ENCODE measurements at regions not wholly inside any gene's neighbourhood (a gene's known extent, or its start where the extent isn't known, plus 50 kb on each side); places are given as distances from the start of the nearest gene placed in this dataset.

DNA sequence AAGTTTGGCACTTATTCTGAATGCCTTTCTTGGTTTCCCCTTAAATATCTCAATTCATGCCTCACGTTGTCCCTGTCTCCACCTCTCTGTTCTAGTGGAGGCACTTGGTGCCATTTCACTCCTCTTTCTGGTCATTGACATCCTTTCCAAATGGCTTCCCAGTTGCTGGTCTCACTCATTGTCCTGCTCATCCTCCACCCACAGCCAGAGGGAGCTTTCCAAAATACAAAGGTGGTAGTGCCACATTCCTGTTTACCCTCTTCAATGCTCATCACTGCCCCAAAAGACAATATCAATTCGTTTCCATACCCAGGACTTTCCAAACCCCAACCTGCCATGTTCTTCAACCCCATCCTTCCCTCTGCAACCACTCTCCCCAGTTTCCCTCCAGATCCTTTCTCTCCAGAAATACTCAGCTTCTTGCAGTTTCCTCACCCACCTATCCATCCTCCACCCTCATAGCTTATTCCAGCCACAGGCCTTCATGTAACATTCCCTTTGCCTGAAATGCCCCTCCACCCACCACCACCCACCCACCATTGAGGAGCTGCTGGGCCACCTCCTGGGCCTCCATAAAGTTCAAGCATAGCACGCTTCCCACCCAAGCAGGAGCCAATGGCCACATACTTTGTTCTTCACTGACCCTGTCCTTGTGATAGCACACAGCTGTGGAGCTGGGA lies 63.1 kb upstream of the ADRB1 start:
- Histone ChIP-seq H3K9me3 (ENCODE audit: low read length) (no peaks in the 10 kb centered on the region), H3K4me2 (ENCODE audit: low read length) (no peak overlapping the region), H3K9ac (ENCODE audit: low read length) (no peak overlapping the region), H4K20me1 (ENCODE audit: insufficient read depth) (no peaks in the 10 kb centered on the region), H3K4me3 (ENCODE audit: low read length) (no peak overlapping the region), H3K9me2 (ENCODE audit: insufficient read depth, low read length) (no peaks in the 10 kb centered on the region), H3K27me3 (ENCODE audit: insufficient read depth, low read depth, low read length) (no peaks in the 10 kb centered on the region), H3K79me2 (replicated peaks; ENCODE audit: insufficient read depth, low read length) (no peaks in the 10 kb centered on the region), H3K27ac (ENCODE audit: low read length) (no peak overlapping the region), H2AFZ (ENCODE audit: low read depth, low read length) (no peak overlapping the region), H3K36me3 (ENCODE audit: insufficient read depth, low read length) (no peaks in the 10 kb centered on the region), H3F3A (ENCODE audit: insufficient read depth, low read length, poor library complexity, severe bottlenecking) (no peaks in the 10 kb centered on the region)
- TF ChIP-seq RAD21 (conservative IDR thresholded peaks at IDR 0.05) (no peak), EZH2 (IDR thresholded peaks at IDR 0.05; ENCODE audit: borderline replicate concordance, insufficient read depth, low read length, poor library complexity, severe bottlenecking) (no peak), TAF1 (IDR thresholded peaks at IDR 0.05; ENCODE audit: low read depth) (no peak), SMC3 (conservative IDR thresholded peaks at IDR 0.05; ENCODE audit: poor library complexity) (no peak)
- TF ChIP-seq, protein P1, sequence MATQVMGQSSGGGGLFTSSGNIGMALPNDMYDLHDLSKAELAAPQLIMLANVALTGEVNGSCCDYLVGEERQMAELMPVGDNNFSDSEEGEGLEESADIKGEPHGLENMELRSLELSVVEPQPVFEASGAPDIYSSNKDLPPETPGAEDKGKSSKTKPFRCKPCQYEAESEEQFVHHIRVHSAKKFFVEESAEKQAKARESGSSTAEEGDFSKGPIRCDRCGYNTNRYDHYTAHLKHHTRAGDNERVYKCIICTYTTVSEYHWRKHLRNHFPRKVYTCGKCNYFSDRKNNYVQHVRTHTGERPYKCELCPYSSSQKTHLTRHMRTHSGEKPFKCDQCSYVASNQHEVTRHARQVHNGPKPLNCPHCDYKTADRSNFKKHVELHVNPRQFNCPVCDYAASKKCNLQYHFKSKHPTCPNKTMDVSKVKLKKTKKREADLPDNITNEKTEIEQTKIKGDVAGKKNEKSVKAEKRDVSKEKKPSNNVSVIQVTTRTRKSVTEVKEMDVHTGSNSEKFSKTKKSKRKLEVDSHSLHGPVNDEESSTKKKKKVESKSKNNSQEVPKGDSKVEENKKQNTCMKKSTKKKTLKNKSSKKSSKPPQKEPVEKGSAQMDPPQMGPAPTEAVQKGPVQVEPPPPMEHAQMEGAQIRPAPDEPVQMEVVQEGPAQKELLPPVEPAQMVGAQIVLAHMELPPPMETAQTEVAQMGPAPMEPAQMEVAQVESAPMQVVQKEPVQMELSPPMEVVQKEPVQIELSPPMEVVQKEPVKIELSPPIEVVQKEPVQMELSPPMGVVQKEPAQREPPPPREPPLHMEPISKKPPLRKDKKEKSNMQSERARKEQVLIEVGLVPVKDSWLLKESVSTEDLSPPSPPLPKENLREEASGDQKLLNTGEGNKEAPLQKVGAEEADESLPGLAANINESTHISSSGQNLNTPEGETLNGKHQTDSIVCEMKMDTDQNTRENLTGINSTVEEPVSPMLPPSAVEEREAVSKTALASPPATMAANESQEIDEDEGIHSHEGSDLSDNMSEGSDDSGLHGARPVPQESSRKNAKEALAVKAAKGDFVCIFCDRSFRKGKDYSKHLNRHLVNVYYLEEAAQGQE (IDR thresholded peaks at IDR 0.05; ENCODE audit: borderline replicate concordance), result no peak

DNA sequence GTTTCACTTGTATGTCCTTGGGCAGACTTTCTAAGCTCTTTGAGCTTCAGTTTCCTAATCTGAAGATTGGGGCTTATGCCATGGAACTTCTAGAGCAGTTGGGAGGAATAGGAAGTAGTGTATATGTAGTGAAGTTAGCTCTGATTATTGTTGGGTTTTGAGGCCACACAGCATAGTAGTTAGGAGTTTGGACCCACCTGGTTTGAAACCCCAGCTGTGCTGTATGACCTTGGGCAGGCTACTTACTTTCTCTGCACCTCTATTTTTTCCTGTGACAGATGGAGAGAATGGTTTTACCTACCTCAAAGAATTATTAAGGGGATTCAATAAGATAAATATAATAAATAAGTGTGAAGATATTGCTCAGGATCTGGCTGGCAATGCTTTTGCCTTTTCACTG lies 61.4 kb upstream of the ADRB1 start:
- no peaks in the 10 kb centered on the region for H3K9me2 ChIP-seq (ENCODE audit: insufficient read depth, low read length)
- H3K4me2 ChIP-seq (ENCODE audit: low read length), result no peak overlapping the region
- no peak for TF ChIP-seq EP300 (conservative IDR thresholded peaks at IDR 0.05; ENCODE audit: poor library complexity, severe bottlenecking)
- TF ChIP-seq EZH2 (IDR thresholded peaks at IDR 0.05; ENCODE audit: borderline replicate concordance, insufficient read depth, low read length, poor library complexity, severe bottlenecking), result no peak
- TF ChIP-seq RAD21 (conservative IDR thresholded peaks at IDR 0.05), result no peak
- no peak overlapping the region for H2AFZ ChIP-seq (ENCODE audit: low read depth, low read length)
- H3K9me3 ChIP-seq (ENCODE audit: low read length), result no peaks in the 10 kb centered on the region
- H3F3A ChIP-seq (ENCODE audit: insufficient read depth, low read length, poor library complexity, severe bottlenecking), result no peaks in the 10 kb centered on the region
- H3K9ac ChIP-seq (ENCODE audit: low read length), result no peak overlapping the region
- H3K27ac ChIP-seq (ENCODE audit: low read length), result no peak overlapping the region
- no peak overlapping the region for H3K4me3 ChIP-seq (ENCODE audit: low read length)
- no peaks in the 10 kb centered on the region for H3K27me3 ChIP-seq (ENCODE audit: insufficient read depth, low read depth, low read length)
- H4K20me1 ChIP-seq (ENCODE audit: insufficient read depth), result no peaks in the 10 kb centered on the region
- H3K36me3 ChIP-seq (ENCODE audit: insufficient read depth, low read length), result no peaks in the 10 kb centered on the region
- no peaks in the 10 kb centered on the region for H3K79me2 ChIP-seq (replicated peaks; ENCODE audit: insufficient read depth, low read length)

DNA sequence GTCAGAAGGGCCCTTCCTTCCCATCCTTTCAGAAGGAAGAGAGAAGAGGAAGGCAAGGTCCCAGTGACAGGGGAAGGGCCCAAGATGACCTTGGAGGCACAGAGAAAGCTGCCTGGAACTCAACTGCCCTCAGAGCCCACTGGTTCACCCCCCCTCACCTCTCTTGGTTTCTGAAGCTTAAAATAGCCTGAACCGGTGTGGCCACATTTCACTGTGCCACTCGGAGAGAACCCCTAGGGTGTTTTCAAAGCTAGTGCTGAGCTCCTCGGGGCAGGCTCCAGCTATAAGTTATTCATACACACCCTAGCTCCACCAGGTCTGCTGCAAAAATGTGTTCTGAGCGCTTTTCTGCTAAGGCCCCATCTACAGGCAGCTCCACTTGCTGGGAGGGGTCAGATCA lies 60.9 kb upstream of the ADRB1 start:
- H4K20me1 ChIP-seq (ENCODE audit: insufficient read depth), result no peaks in the 10 kb centered on the region
- no peak overlapping the region for H3K27ac ChIP-seq (ENCODE audit: low read length)
- no peak overlapping the region for H2AFZ ChIP-seq (ENCODE audit: low read depth, low read length)
- no peaks in the 10 kb centered on the region for H3K27me3 ChIP-seq (ENCODE audit: insufficient read depth, low read depth, low read length)
- H3K4me2 ChIP-seq (ENCODE audit: low read length), result no peak overlapping the region
- H3F3A ChIP-seq (ENCODE audit: insufficient read depth, low read length, poor library complexity, severe bottlenecking), result no peaks in the 10 kb centered on the region
- no peaks in the 10 kb centered on the region for H3K79me2 ChIP-seq (replicated peaks; ENCODE audit: insufficient read depth, low read length)
- TF ChIP-seq, protein P1 (IDR thresholded peaks at IDR 0.05; ENCODE audit: borderline replicate concordance), result no peak
- no peak for TF ChIP-seq RAD21 (conservative IDR thresholded peaks at IDR 0.05)
- no peak for TF ChIP-seq MXI1 (conservative IDR thresholded peaks at IDR 0.05; ENCODE audit: poor library complexity, severe bottlenecking)
- no peak for TF ChIP-seq SMC3 (conservative IDR thresholded peaks at IDR 0.05; ENCODE audit: poor library complexity)
- TF ChIP-seq, protein P2, sequence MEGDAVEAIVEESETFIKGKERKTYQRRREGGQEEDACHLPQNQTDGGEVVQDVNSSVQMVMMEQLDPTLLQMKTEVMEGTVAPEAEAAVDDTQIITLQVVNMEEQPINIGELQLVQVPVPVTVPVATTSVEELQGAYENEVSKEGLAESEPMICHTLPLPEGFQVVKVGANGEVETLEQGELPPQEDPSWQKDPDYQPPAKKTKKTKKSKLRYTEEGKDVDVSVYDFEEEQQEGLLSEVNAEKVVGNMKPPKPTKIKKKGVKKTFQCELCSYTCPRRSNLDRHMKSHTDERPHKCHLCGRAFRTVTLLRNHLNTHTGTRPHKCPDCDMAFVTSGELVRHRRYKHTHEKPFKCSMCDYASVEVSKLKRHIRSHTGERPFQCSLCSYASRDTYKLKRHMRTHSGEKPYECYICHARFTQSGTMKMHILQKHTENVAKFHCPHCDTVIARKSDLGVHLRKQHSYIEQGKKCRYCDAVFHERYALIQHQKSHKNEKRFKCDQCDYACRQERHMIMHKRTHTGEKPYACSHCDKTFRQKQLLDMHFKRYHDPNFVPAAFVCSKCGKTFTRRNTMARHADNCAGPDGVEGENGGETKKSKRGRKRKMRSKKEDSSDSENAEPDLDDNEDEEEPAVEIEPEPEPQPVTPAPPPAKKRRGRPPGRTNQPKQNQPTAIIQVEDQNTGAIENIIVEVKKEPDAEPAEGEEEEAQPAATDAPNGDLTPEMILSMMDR (IDR thresholded peaks at IDR 0.05; ENCODE audit: poor library complexity, severe bottlenecking), result no peak
- no peak for TF ChIP-seq EP300 (conservative IDR thresholded peaks at IDR 0.05; ENCODE audit: poor library complexity, severe bottlenecking)
- no peak for TF ChIP-seq EZH2 (IDR thresholded peaks at IDR 0.05; ENCODE audit: borderline replicate concordance, insufficient read depth, low read length, poor library complexity, severe bottlenecking)
- TF ChIP-seq POLR2AphosphoS5 (IDR thresholded peaks at IDR 0.05), result no peak
- no peak for TF ChIP-seq TAF1 (IDR thresholded peaks at IDR 0.05; ENCODE audit: low read depth)
- no peak overlapping the region for H3K9ac ChIP-seq (ENCODE audit: low read length)
- no peaks in the 10 kb centered on the region for H3K9me3 ChIP-seq (ENCODE audit: low read length)
- no peaks in the 10 kb centered on the region for H3K9me2 ChIP-seq (ENCODE audit: insufficient read depth, low read length)
- no peaks in the 10 kb centered on the region for H3K36me3 ChIP-seq (ENCODE audit: insufficient read depth, low read length)
- H3K4me3 ChIP-seq (ENCODE audit: low read length), result no peak overlapping the region

All from neural cell (in vitro differentiated cells).